ENCODE measurements at regions not wholly inside any gene's neighbourhood (a gene's known extent, or its start where the extent isn't known, plus 50 kb on each side); places are given as distances from the start of the nearest gene placed in this dataset.

DNA sequence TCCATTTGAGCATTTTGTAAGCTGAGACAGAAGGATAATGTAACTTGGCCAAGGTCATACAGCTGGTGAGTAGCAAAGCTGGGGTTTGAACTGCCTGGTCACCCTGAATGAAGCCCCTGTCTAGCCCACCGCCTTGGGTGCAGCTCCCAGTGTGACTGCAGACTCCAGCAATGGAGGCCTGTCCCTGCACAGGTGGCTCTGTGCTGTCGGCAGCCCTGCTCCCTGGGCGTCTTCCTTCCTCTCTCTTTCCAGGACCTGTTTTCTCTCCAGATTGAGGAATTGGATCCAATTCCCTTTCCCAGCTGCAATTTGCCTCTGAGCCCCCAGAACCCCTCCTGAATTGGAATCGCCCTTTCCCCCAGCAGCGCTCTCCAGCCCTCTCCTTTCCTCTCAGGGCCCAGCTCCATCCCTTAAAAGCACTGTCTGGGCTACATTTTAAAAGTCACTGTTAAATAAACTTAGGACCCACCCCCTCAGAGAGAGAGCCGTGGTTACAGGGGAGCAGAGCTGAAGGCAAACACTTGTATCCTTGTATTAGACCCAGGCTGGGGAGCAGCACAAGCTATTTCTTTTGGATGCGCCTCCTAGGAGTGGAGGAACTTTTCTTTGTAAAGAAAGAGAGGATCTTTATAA is 161.4 kb upstream of the LMO4 start:
- DNase-seq (ENCODE audit: extremely low read depth in 1 of 4, low spot score in 3 of 4) (no peak), ATAC-seq (no peak), FAIRE-seq (no peak)
- BruUV-seq (replicated peaks) = no TSS peak
- H3K27me3 ChIP-seq (ENCODE audit: control insufficient read depth in 2 of 2, insufficient read depth in 2 of 2, low read length in 2 of 2) = peaks cover 10 to 25% of the 10 kb centered on the region in 2 experiments; a peak in 4 of 5 replicates
- H4K20me1 ChIP-seq (replicated peaks; ENCODE audit: control insufficient read depth, insufficient read depth, low read length) = no peaks in the 10 kb centered on the region
- TF ChIP-seq TAL1 (IDR thresholded peaks at IDR 0.05) = no peak
- TF ChIP-seq, protein P1, sequence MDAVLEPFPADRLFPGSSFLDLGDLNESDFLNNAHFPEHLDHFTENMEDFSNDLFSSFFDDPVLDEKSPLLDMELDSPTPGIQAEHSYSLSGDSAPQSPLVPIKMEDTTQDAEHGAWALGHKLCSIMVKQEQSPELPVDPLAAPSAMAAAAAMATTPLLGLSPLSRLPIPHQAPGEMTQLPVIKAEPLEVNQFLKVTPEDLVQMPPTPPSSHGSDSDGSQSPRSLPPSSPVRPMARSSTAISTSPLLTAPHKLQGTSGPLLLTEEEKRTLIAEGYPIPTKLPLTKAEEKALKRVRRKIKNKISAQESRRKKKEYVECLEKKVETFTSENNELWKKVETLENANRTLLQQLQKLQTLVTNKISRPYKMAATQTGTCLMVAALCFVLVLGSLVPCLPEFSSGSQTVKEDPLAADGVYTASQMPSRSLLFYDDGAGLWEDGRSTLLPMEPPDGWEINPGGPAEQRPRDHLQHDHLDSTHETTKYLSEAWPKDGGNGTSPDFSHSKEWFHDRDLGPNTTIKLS (IDR thresholded peaks at IDR 0.05; ENCODE audit: borderline replicate concordance, low read depth) = no peak
- TF ChIP-seq GABPB2 (CRISPR knock-in tag; conservative IDR thresholded peaks at IDR 0.05) = no peak
- no peak for TF ChIP-seq AFF4 (CRISPR knock-in tag; IDR thresholded peaks at IDR 0.05)
- TF ChIP-seq MEF2A (IDR thresholded peaks at IDR 0.05; ENCODE audit: control insufficient read depth, low read depth, low read length) = no peak
- TF ChIP-seq TAF1 (IDR thresholded peaks at IDR 0.05; ENCODE audit: control insufficient read depth, extremely low read depth, insufficient read depth, low read length, severe bottlenecking) = no peak
- no peak for TF ChIP-seq DMBX1 (CRISPR knock-in tag; IDR thresholded peaks at IDR 0.05; ENCODE audit: borderline replicate concordance)
- TF ChIP-seq MXD1 (CRISPR knock-in tag; IDR thresholded peaks at IDR 0.05; ENCODE audit: borderline replicate concordance, poor library complexity, severe bottlenecking) = no peak
- TF ChIP-seq RBM17 (IDR thresholded peaks at IDR 0.05; ENCODE audit: borderline replicate concordance, low read depth, low read length) = no peak
- TF ChIP-seq MECOM (CRISPR knock-in tag; IDR thresholded peaks at IDR 0.05) = no peak
- TF ChIP-seq ETV1 (tag; conservative IDR thresholded peaks at IDR 0.05; ENCODE audit: low read depth) = no peak
- no peak for TF ChIP-seq BRF1 (IDR thresholded peaks at IDR 0.05; ENCODE audit: borderline replicate concordance, extremely low read depth, insufficient read length)
- TF ChIP-seq ZNF316 (IDR thresholded peaks at IDR 0.05) = no peak
- in situ Hi-C loops (cut with MboI) = no loop called here
- intact Hi-C loops (cut with micrococcal nuclease) = no loop called here
- no peaks in the 10 kb centered on the region for H3K9me3 ChIP-seq (replicated peaks; ENCODE audit: control insufficient read depth, insufficient read depth, low read depth, low read length)
- no peaks in the 10 kb centered on the region for H3K36me3 ChIP-seq (ENCODE audit: control insufficient read depth, insufficient read depth, low read length)
- H3K4me2 ChIP-seq (ENCODE audit: insufficient read depth, low read length) = no peak overlapping the region
- H3K9ac ChIP-seq (ENCODE audit: insufficient read depth in 1 of 2, low read depth in 2 of 2, low read length in 2 of 2) = no peak overlapping the region
- WGBS (ENCODE audit: insufficient coverage, low coverage, missing lambda C conversion rate) = 5% methylated on average over 6 of the region's 7 CpGs
- no peak overlapping the region for H2AFZ ChIP-seq (ENCODE audit: low read depth, low read length)
- H3K9me1 ChIP-seq (ENCODE audit: control insufficient read depth, insufficient read depth, low read length) = no peaks in the 10 kb centered on the region
- no peak overlapping the region for H3K27ac ChIP-seq (ENCODE audit: extremely low read depth, low read depth, low read length)
- no peaks in the 10 kb centered on the region for H3K4me1 ChIP-seq (replicated peaks in 1 of 2; ENCODE audit: control insufficient read depth in 2 of 2, insufficient read depth in 2 of 2, low read length in 2 of 2)
- CTCF ChIA-PET (ENCODE audit: low intra/inter-chr PET ratio) = no interaction called here
- no peak overlapping the region for H3K4me3 ChIP-seq
- H3K79me2 ChIP-seq (ENCODE audit: control insufficient read depth, insufficient read depth, low read length) = no peaks in the 10 kb centered on the region
- POLR2A ChIA-PET = no interaction called here
